CD4-positive, alpha-beta T cell treated with Interleukin-4 for 1 hour (primary cell): ENCODE measurements at regions not wholly inside any gene's neighbourhood (a gene's known extent, or its start where the extent isn't known, plus 50 kb on each side); places are given as distances from the start of the nearest gene placed in this dataset.
"Not testable (repeated sequence)": the region's sequence is repeated elsewhere in the genome, so short reads cannot be mapped to it uniquely, and the experiment has no call there.

Source experiments
- DNase-seq, 2 donors: peaks; one replicate each; pipeline ENCODE4 v3.0.0-alpha.2; 2020 to 2022

- no peak for DNase-seq
Measured at GRCh38 chr14:65835501-65835900, 423.0 kb downstream of the FUT8 start.

GRCh38 chr14:65838565-65838964 lies 426.0 kb downstream of the FUT8 start:
- DNase-seq = no peak

- DNase-seq = no peak
Measured at GRCh38 chr14:65840118-65840751, 427.7 kb downstream of the FUT8 start.

GRCh38 chr14:65840786-65841185 lies 428.3 kb downstream of the FUT8 start:
- no peak for DNase-seq

GRCh38 chr14:65846196-65846868 lies 433.8 kb downstream of the FUT8 start:
- DNase-seq = peak; percentile 25 to 76

GRCh38 chr14:65847075-65847847 lies 434.7 kb downstream of the FUT8 start:
- DNase-seq = peak; percentile 79 to 88

GRCh38 chr14:65847931-65848330 lies 435.4 kb downstream of the FUT8 start:
- DNase-seq = not testable (repeated sequence)

GRCh38 chr14:65849091-65849490 lies 436.6 kb downstream of the FUT8 start:
- no peak for DNase-seq

GRCh38 chr14:65849558-65849957 lies 437.0 kb downstream of the FUT8 start:
- no peak for DNase-seq

GRCh38 chr14:65850429-65851135 lies 438.1 kb downstream of the FUT8 start:
- peak; percentile 73 to 82 for DNase-seq

- DNase-seq = no peak
Measured at GRCh38 chr14:65852689-65853088, 440.2 kb downstream of the FUT8 start.

GRCh38 chr14:65853407-65853955 lies 441.0 kb downstream of the FUT8 start:
- no peak for DNase-seq

GRCh38 chr14:65854215-65854614 lies 441.7 kb downstream of the FUT8 start:
- no peak for DNase-seq

GRCh38 chr14:65860956-65861611 lies 448.6 kb downstream of the FUT8 start:
- peak in 1 of 2 donors; percentile 37 for DNase-seq

- DNase-seq = no peak
Measured at GRCh38 chr14:65864549-65864948, 452.0 kb downstream of the FUT8 start.

- no peak for DNase-seq
Measured at GRCh38 chr14:65864984-65865383, 452.5 kb downstream of the FUT8 start.

GRCh38 chr14:65866448-65866847 lies 453.9 kb downstream of the FUT8 start:
- no peak for DNase-seq

- no peak for DNase-seq
Measured at GRCh38 chr14:65866886-65867285, 454.4 kb downstream of the FUT8 start.

- no peak for DNase-seq
Measured at GRCh38 chr14:65867333-65867732, 454.8 kb downstream of the FUT8 start.

- DNase-seq = no peak
Measured at GRCh38 chr14:65872536-65872935, 460.0 kb downstream of the FUT8 start.

- no peak for DNase-seq
Measured at GRCh38 chr14:65877166-65877565, 464.6 kb downstream of the FUT8 start.

GRCh38 chr14:65877624-65878023 lies 465.1 kb downstream of the FUT8 start:
- peak in 1 of 2 donors; percentile 20 for DNase-seq
